ENCODE measurements at regions not wholly inside any gene's neighbourhood (a gene's known extent, or its start where the extent isn't known, plus 50 kb on each side); places are given as distances from the start of the nearest gene placed in this dataset.

DNA sequence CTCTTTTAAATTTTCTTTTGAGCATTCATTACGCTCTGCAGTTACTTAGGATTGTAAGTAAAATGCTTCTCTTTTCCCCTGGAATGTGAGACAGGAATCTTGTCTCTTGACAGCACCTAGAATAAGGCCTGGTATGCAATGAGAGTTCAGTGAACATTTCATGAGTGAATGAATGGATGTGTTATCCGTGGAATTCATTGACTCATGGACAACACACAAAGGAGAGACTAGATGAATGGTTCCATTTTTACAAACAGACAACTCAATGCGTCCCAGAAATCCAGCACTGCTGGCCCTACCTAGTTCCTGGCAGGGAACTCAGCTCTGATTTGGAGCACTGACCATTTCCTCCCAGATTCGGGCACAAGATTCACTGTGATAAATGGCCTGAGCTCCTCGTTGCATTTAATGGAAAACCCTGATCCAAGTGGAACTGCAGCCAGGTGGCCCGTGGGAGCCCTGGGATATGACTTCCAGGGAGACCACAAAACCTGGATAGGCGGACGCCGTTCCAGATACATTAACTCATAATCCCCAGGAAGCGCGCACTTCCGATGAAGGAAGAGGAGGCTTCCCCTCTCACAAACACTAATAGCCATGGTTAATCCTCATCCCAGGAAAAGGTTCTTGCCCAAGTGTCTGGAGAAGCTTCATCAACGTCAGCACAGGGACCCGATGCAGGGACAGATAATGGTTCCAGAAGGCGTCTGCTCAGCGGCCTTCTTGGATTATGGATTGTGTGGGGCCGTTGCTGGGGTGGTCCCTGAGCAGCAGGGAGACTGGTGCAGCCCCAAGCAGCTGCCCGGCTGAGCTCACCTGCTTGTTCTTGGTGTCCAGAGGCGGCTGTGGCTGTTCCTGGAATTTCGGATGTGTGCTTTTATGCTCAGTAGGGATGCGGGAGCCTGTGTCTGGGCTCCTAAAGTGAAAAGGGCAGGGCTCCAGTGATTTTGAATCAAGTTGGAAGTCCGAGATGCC is 211.1 kb upstream of the TSHZ3 start:
- no peak for DNase-seq

DNA sequence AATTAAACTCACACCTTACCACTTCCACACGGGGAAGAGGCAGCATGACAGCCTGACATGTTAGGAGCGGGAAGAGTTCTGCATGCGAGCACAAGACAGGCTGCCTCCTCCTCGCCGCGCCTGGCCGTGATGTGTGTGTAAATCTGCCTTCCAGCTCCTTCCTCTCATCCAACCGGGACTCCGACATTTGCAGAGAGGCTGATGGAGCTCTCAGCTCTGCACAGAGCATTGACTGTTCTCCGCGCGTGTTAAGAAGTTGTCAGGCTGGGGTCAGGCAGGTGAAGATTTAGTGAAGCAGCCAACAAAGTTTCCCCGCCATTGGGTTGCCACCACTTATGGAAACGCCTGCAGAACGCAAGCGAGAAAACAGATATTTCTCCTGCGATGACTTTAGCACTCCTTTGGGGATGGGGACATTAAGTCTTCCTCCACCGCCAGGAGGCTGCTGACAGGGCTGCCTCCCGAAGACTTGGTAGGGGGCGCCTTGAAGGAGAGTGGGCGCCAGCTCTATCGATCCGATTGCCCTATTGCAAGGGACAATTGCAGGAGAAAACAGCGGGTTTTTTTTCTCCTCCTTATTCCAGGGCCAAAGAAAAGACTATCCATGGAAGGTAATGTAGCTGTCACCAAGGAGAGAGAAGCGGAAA is 213.9 kb upstream of the TSHZ3 start:
- no peak for DNase-seq

- DNase-seq, result no peak
Observed at GRCh38 chr19:31567776-31568175, 218.5 kb upstream of the TSHZ3 start.

- DNase-seq, result no peak
Observed at GRCh38 chr19:31568724-31569123, 219.5 kb upstream of the TSHZ3 start.

- DNase-seq, result no peak
Observed at GRCh38 chr19:31570718-31571117, 221.5 kb upstream of the TSHZ3 start.

- no peak for DNase-seq
Observed at GRCh38 chr19:31572102-31572975, 223.1 kb upstream of the TSHZ3 start.

- no peak for DNase-seq
Observed at GRCh38 chr19:31572976-31573298, 223.7 kb upstream of the TSHZ3 start.

DNA sequence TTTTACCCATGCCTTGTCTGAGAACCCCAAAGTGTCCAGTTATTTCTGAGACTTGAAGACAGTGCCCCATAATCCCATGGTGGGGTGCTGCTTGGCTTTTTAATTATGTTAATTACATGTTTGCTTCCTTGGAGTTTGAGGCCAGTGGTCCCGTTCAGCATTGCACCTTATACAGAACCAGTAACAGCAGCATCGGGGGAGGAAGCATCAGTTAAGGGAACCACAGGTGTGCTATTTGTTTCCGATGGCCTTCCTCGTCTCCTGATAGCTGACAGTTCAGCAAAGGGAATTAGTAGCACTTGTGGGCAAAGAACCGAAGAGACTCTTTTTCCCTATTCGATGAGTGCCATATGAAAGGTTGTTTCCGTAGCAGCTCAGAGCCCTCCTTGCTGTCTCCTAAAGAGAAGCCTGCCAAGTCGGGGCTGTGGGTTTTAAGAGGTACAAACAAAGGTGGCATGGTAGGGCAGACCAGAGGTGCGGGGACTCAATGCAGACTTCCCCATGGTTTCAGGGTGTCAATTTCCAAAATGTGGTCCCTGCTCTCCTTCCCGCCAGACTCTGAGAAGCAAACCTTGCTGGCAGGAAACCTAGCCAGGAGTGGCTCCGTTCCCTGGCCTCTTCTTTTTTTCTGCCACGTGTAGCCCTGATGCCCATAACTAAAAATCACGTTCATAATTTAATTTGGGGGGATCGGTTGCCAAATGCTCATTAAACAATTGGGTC is 225.2 kb upstream of the TSHZ3 start:
- DNase-seq, result no peak

- no peak for DNase-seq
Observed at GRCh38 chr19:31575846-31576335, 226.7 kb upstream of the TSHZ3 start.

DNA sequence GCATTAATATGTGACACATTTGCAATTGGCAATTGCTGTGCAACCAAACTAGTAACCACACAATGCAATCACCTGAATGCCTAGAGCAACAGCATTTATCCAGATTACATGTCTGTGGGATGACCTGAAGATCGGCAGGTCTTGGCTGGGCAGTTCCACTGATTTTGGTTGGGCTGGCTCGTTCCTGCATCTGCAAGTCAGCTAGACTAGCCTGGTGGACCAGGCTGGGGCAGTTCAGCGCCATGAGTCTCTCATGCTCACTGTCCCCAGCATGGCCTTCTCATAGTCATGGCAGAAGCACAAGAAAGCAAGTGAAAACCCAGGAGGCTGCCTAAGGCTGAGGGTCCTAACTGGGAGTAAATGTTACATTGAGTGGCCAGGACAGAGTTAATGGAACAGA is 229.1 kb upstream of the TSHZ3 start:
- DNase-seq, result no peak

DNA sequence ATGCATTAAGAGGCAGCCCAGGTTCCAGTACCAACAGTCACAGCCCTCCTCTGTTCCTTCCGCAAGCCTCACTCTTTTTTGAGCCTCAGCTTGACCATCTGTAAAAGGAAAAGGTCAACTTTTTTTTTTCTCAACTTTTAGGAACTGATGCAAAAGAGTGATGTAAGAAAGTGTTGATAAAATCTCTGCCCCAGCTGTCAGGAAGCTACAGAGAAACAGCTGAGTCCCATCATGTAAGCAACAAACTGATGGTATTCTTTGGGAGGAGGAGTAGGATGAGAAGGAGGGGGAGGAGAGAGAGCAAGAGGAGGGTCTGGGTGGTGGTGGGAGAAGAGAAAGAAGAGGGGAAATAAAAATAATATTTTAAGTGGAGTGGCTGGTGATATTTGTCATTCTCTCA is 233.9 kb upstream of the TSHZ3 start:
- peak; percentile 40 for DNase-seq

DNA sequence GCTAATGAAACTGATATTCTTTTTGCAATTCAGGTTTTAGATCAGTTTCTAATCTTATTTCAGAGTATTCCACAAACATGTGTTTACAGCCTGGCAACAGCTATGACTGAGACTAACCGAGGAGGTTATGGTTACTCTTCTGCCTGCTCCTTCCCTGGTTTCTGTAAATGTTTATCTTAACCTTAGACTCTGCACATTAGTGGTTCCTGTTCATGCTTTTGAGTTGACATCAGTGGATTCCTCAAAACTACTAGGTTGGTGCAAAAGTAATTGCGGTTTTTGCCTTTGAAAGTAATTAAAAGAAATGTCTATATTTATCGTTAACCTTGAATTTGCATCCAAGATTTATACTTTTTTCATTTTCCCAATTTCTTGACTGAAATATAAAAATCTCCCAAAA is 237.0 kb upstream of the TSHZ3 start:
- no peak for DNase-seq

DNA sequence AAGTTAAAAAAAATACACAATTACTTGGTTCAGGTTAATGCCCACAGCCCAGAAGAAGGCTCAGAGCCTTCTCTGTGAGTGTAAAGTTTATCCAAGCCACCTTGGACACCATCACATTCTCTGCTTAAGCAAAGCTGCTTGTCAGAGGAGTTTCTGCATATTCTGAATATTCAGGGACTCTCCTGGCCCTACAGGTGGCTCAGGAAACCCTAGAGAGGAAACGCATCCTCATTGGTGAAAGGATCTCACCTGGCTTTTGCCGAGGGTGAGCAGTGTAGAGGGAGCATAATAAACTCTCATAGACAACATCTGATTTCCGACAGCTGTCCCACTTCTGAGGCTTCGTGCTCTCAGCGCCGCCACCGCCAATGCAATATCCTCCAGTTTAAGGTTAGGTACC is 239.9 kb upstream of the TSHZ3 start:
- DNase-seq, result no peak

DNA sequence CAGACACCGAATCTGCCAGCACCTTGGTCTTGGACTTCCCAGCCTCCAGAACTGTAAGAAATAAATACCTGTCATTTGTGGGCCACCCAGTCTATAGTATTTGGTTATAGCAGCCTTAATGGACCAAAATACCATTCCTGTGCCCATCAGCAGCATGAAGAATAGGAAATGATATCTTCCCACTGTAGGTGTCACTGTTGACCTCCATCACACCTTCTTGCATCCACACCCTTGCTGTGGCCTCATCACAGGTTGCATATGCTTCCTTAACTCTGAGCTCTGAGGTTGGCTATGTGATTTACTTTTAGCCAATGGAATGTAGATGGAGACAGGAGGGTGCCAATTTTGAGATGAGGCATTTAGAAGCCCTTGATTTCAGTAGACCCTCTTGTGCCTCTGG is 242.0 kb upstream of the TSHZ3 start:
- no peak for DNase-seq

GRCh38 chr19:31592456-31592855 is 243.2 kb upstream of the TSHZ3 start:
- no peak for DNase-seq

- DNase-seq, result no peak
Observed at GRCh38 chr19:31594701-31595100, 245.5 kb upstream of the TSHZ3 start.

DNA sequence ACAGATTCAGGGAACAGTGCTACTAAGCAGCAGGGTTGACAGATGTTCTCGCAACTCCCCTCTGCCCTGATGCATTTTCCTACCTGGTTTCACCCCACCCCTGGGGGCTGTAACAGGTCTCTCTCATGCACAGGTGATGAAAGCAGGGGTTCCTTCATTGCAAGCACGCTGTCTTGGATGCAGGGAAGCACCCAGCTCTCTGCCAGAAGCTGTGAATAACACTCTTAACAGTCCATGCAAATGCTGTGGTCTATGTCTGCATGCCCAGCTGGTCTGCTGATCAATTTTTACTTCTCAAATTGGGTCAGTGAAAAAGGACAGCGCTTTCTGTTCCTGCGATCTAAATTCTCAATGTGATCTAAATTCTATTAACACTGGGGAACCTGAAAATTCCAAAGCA is 246.3 kb upstream of the TSHZ3 start:
- no peak for DNase-seq

GRCh38 chr19:31596751-31597150 is 247.5 kb upstream of the TSHZ3 start:
- no peak for DNase-seq

DNA sequence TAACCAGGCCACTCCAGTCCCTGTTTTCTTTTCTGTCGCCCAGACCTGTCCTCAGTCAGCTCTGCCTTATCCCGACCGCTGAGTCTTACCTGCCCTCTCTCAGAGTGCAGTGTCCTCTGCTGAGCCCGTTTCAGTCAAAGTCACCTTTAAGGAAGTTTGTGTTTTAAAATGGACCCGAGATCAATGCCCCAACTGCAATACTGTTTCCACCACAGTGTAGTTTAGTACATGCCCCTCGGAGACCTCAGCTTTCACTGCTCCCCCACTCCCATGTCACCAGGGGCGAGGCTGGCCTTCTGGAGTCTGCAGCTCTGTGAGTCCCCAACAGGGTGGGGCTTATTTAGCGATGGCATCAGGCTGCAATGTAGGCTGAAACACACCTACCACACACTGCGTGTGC is 248.4 kb upstream of the TSHZ3 start:
- DNase-seq, result no peak

- no peak for DNase-seq
Observed at GRCh38 chr19:31598730-31599238, 249.5 kb upstream of the TSHZ3 start.

GRCh38 chr19:31600731-31601295 is 251.6 kb upstream of the TSHZ3 start:
- no peak for DNase-seq
